IPS DF 6.9 (cell line): ENCODE measurements at regions not wholly inside any gene's neighbourhood (a gene's known extent, or its start where the extent isn't known, plus 50 kb on each side); places are given as distances from the start of the nearest gene placed in this dataset.
"Not testable (repeated sequence)": the region's sequence is repeated elsewhere in the genome, so short reads cannot be mapped to it uniquely, and the experiment has no call there.

Source experiments
- DNase-seq: peaks from one replicate; pipeline ENCODE4 v3.0.0-alpha.2; 2013; ENCODE audit warnings: low read depth, low spot score
- H3K27ac ChIP-seq: one replicate; pipeline ENCODE4 v1.5.1; 2013; ENCODE audit warnings: low read length, control low read depth
- H3K27me3 ChIP-seq: 2 replicates; pipeline ENCODE4 v1.6.1; 2013; ENCODE audit warnings: mild to moderate bottlenecking, low read length; ENCODE audit not compliant: control insufficient read depth, insufficient read depth
- H3K36me3 ChIP-seq: 2 replicates; pipeline ENCODE4 v1.6.1; 2013; ENCODE audit warnings: low read length; ENCODE audit not compliant: control insufficient read depth, insufficient read depth
- H3K4me1 ChIP-seq: 2 replicates; pipeline ENCODE4 v1.6.1; 2013; ENCODE audit warnings: low read length; ENCODE audit not compliant: control insufficient read depth, insufficient read depth
- H3K4me3 ChIP-seq: 2 replicates; pipeline ENCODE4 v1.5.1; 2013; ENCODE audit warnings: mild to moderate bottlenecking, low read length
- H3K9me3 ChIP-seq: 2 replicates; pipeline ENCODE4 v1.6.1; 2013; ENCODE audit warnings: low read length, inconsistent platforms; ENCODE audit not compliant: control insufficient read depth, insufficient read depth
- WGBS: extraction: QIAGEN DNeasy Blood & Tissue Kit; methylation state at CpG from one replicate; pipeline ENCODE4 v1.1.7; 2013; ENCODE audit warnings: mixed read lengths, missing lambda C conversion rate; ENCODE audit not compliant: insufficient read length, insufficient coverage; 5-methylcytosine and 5-hydroxymethylcytosine counted together

- no CpG with 5 or more reads among the region's 5 CpGs for WGBS
- no peaks in the 10 kb centered on the region for H3K27me3 ChIP-seq
- H3K9me3 ChIP-seq = no peaks in the 10 kb centered on the region
- H3K36me3 ChIP-seq = no peaks in the 10 kb centered on the region
- no peak overlapping the region for H3K27ac ChIP-seq
- no peak overlapping the region for H3K4me3 ChIP-seq
- DNase-seq = no peak
- no peaks in the 10 kb centered on the region for H3K4me1 ChIP-seq
Measured at GRCh38 chr5:72693546-72694205, 122.8 kb upstream of the TNPO1 start.

GRCh38 chr5:72692651-72693442 is 123.6 kb upstream of the TNPO1 start:
- Histone ChIP-seq H3K36me3 (no peaks in the 10 kb centered on the region), H3K27me3 (no peaks in the 10 kb centered on the region), H3K27ac (no peak overlapping the region), H3K9me3 (no peaks in the 10 kb centered on the region), H3K4me1 (no peaks in the 10 kb centered on the region), H3K4me3 (no peak overlapping the region)
- no peak for DNase-seq
- WGBS = no CpG with 5 or more reads among the region's 9 CpGs

DNA sequence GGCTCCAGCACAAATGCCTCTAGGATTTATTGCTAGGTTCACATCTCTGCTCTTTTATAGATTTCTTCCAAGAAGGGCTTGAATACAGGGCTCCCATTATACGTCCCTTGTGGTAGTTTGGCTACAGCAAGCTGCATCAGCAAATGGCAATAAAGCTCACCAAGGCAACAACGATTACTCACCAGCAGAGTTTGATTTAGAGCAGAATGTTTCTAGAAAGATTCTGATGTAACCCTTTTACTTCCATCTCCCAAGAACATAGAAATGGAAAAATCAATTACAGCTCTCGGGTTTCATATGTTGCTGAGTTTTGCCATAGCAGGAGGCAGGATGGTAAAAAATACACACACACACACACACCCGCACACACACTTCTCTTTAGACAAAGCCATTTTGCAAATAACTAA is 124.2 kb upstream of the TNPO1 start:
- Histone ChIP-seq H3K9me3 (no peaks in the 10 kb centered on the region), H3K27ac (no peak overlapping the region), H3K4me3 (no peak overlapping the region), H3K36me3 (no peaks in the 10 kb centered on the region), H3K27me3 (no peaks in the 10 kb centered on the region), H3K4me1 (no peaks in the 10 kb centered on the region)
- no CpG with 5 or more reads among the region's 4 CpGs for WGBS
- no peak for DNase-seq

DNA sequence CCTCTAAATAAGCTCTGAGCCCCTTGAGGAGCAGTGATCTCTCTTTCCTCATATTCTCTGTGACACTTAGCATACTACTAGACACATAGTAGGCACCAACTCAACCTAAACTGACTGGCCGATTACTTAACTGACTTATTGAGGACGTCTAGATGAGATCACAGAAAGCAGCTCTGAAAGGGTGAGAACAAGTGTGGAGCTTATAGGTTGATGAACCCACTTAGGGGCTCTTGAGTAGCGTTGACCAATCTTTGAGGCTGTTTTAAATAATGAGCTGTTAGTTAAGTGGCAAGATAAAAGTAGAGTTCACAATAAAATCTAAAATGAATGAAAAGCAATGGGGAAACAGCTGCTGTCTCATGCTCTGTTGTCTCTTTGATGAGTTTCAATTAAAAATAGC is 124.7 kb upstream of the TNPO1 start:
- no peaks in the 10 kb centered on the region for H3K4me1 ChIP-seq
- DNase-seq = no peak
- H3K9me3 ChIP-seq = no peaks in the 10 kb centered on the region
- no CpG with 5 or more reads among the region's 3 CpGs for WGBS
- H3K27me3 ChIP-seq = no peaks in the 10 kb centered on the region
- no peaks in the 10 kb centered on the region for H3K36me3 ChIP-seq
- no peak overlapping the region for H3K27ac ChIP-seq
- no peak overlapping the region for H3K4me3 ChIP-seq

DNA sequence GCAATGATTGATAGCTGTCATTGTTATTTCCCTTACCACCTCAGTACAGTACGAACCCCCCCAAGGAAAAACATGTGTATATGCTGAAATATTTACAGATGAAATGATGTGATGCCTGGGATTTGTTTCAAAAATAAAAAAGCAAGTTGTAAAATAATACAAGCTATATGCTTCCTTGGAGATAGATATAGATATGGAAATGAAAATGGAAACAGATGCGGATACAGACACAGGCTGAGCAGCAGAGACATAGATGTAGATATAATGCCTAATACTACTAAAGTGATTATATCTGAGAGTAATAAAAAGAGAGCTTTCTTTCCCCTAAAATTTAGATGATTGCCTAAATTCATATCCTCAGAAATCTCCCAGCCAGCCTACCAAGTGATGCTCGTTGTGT is 127.5 kb upstream of the TNPO1 start:
- no CpG with 5 or more reads among the region's 3 CpGs for WGBS
- Histone ChIP-seq H3K9me3 (no peaks in the 10 kb centered on the region), H3K27me3 (no peaks in the 10 kb centered on the region), H3K4me1 (no peaks in the 10 kb centered on the region), H3K27ac (no peak overlapping the region), H3K4me3 (no peak overlapping the region), H3K36me3 (no peaks in the 10 kb centered on the region)
- no peak for DNase-seq

- no peak overlapping the region for H3K4me3 ChIP-seq
- no peaks in the 10 kb centered on the region for H3K4me1 ChIP-seq
- no peak overlapping the region for H3K27ac ChIP-seq
- no peak for DNase-seq
- no peaks in the 10 kb centered on the region for H3K9me3 ChIP-seq
- WGBS = no CpG with 5 or more reads among the region's 1 CpG
- H3K36me3 ChIP-seq = no peaks in the 10 kb centered on the region
- H3K27me3 ChIP-seq = no peaks in the 10 kb centered on the region
Measured at GRCh38 chr5:72687288-72687687, 129.2 kb upstream of the TNPO1 start.

GRCh38 chr5:72682561-72682960 is 133.9 kb upstream of the TNPO1 start:
- no peak overlapping the region for H3K4me3 ChIP-seq
- H3K36me3 ChIP-seq = no peaks in the 10 kb centered on the region
- H3K27ac ChIP-seq = no peak overlapping the region
- H3K4me1 ChIP-seq = no peaks in the 10 kb centered on the region
- no peaks in the 10 kb centered on the region for H3K9me3 ChIP-seq
- WGBS = no CpG with 5 or more reads among the region's 2 CpGs
- H3K27me3 ChIP-seq = no peaks in the 10 kb centered on the region
- no peak for DNase-seq

- Histone ChIP-seq H3K4me1 (no peaks in the 10 kb centered on the region), H3K27me3 (no peaks in the 10 kb centered on the region), H3K9me3 (no peaks in the 10 kb centered on the region), H3K27ac (no peak overlapping the region), H3K36me3 (no peaks in the 10 kb centered on the region), H3K4me3 (no peak overlapping the region)
- no CpG with 5 or more reads among the region's 3 CpGs for WGBS
- no peak for DNase-seq
Measured at GRCh38 chr5:72681781-72682180, 134.7 kb upstream of the TNPO1 start.

DNA sequence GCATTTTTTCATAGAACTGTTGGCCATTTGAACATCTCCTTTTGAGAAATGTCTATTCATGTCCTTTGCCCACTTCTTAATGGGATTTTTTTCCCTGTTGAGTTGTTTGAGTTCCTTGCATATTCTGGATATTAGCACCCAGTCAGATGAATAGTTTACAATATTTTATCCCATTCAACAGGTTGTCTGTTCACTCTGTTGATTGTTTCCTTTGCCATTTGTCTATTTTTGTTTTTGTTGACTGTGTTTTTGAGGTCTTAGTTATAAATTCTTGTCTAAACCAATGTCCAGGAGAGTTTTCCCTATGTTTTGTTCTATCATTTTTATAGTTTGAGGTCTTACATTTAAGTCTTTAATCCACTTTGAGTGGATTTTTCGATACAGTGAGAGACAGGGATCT is 139.0 kb upstream of the TNPO1 start:
- Histone ChIP-seq H3K4me1 (no peaks in the 10 kb centered on the region), H3K9me3 (no peaks in the 10 kb centered on the region), H3K27me3 (no peaks in the 10 kb centered on the region), H3K36me3 (no peaks in the 10 kb centered on the region), H3K27ac (no peak overlapping the region), H3K4me3 (no peak overlapping the region)
- WGBS = no CpG with 5 or more reads among the region's 1 CpG
- no peak for DNase-seq

GRCh38 chr5:72676831-72677230 is 139.6 kb upstream of the TNPO1 start:
- H3K9me3 ChIP-seq, DNase-seq, H3K4me1 ChIP-seq, H3K27me3 ChIP-seq, H3K36me3 ChIP-seq, H3K4me3 ChIP-seq, H3K27ac ChIP-seq: not testable (repeated sequence)
- WGBS = no CpG with 5 or more reads among the region's 8 CpGs

DNA sequence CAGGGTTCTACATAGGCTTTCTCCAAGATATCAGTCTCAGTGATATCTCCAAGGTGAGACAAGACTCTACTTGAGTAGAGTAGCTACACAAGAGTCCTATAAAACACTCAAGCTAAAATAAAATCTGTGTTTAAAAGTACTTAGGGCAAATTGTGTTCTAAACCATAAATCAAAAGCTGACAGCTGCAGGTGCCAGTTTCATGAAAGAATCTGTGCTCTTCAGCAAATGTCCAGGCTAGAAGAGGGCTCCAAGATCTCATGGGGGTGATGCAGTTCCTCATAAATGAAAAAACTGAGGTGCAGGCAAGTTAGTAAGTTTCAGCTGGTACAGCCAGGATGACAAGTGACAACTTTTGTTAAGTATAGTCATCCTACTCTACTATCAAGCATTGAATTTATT is 142.8 kb upstream of the TNPO1 start:
- DNase-seq = no peak
- Histone ChIP-seq H3K27me3 (no peaks in the 10 kb centered on the region), H3K4me3 (no peak overlapping the region)

More for the DNA sequence above, 142.8 kb upstream of the TNPO1 start:
- H3K36me3 ChIP-seq = no peaks in the 10 kb centered on the region
- no peaks in the 10 kb centered on the region for H3K9me3 ChIP-seq
- H3K4me1 ChIP-seq = no peaks in the 10 kb centered on the region
- no peak overlapping the region for H3K27ac ChIP-seq
